ENCODE measurements at regions not wholly inside any gene's neighbourhood (a gene's known extent, or its start where the extent isn't known, plus 50 kb on each side); places are given as distances from the start of the nearest gene placed in this dataset.

DNA sequence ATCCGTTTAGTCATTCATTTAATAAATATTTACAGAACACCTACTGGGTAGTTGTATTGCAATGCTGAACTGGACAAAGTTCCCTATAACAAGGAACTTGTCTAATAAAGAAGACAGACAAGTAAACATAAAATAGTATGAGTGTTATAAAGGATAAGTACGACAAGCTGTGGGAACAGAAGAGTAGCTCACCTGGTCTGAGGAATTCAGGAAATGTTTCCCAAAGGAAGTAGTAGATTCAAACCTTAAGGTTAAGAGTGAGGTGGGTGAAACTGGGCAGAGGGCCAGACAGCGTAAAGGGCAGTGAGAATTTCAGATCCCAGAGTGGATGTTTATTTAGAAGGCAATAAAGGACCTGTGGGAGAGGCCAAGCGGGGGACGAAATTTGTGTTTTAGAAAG is 72.3 kb upstream of the CD2AP start:
- no peaks in the 10 kb centered on the region for H3K36me3 ChIP-seq
- H3K4me1 ChIP-seq, result no peaks in the 10 kb centered on the region
- H3K9me3 ChIP-seq, result no peaks in the 10 kb centered on the region
- no peak overlapping the region for H3K4me3 ChIP-seq
- no peaks in the 10 kb centered on the region for H3K27me3 ChIP-seq
- no peak for TF ChIP-seq POLR2A (IDR thresholded peaks at IDR 0.05)
- TF ChIP-seq, protein P1, sequence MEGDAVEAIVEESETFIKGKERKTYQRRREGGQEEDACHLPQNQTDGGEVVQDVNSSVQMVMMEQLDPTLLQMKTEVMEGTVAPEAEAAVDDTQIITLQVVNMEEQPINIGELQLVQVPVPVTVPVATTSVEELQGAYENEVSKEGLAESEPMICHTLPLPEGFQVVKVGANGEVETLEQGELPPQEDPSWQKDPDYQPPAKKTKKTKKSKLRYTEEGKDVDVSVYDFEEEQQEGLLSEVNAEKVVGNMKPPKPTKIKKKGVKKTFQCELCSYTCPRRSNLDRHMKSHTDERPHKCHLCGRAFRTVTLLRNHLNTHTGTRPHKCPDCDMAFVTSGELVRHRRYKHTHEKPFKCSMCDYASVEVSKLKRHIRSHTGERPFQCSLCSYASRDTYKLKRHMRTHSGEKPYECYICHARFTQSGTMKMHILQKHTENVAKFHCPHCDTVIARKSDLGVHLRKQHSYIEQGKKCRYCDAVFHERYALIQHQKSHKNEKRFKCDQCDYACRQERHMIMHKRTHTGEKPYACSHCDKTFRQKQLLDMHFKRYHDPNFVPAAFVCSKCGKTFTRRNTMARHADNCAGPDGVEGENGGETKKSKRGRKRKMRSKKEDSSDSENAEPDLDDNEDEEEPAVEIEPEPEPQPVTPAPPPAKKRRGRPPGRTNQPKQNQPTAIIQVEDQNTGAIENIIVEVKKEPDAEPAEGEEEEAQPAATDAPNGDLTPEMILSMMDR (IDR thresholded peaks at IDR 0.05), result no peak
- TF ChIP-seq POLR2AphosphoS5 (IDR thresholded peaks at IDR 0.05), result no peak
- no peak for DNase-seq (ENCODE audit: low spot score in 2 of 2)
- intact Hi-C loops (cut with DNase I; ENCODE audit: low total_unique reads), result no loop called here
- no peak overlapping the region for H3K27ac ChIP-seq

- Histone ChIP-seq H3K36me3 (no peaks in the 10 kb centered on the region), H3K27ac (no peak overlapping the region), H3K27me3 (no peaks in the 10 kb centered on the region), H3K4me1 (no peaks in the 10 kb centered on the region), H3K4me3 (no peak overlapping the region), H3K9me3 (no peaks in the 10 kb centered on the region)
- intact Hi-C loops (cut with DNase I; ENCODE audit: low total_unique reads), result no loop called here
- TF ChIP-seq, protein P1 (IDR thresholded peaks at IDR 0.05), result no peak
- no peak for TF ChIP-seq POLR2AphosphoS5 (IDR thresholded peaks at IDR 0.05)
- no peak for TF ChIP-seq POLR2A (IDR thresholded peaks at IDR 0.05)
- no peak for DNase-seq (ENCODE audit: low spot score in 2 of 2)
Measured at GRCh38 chr6:47407300-47408281, 70.0 kb upstream of the CD2AP start.

GRCh38 chr6:47413752-47414422 is 63.7 kb upstream of the CD2AP start:
- no peak for DNase-seq (ENCODE audit: low spot score in 2 of 2)
- H3K36me3 ChIP-seq, result no peaks in the 10 kb centered on the region
- H3K27me3 ChIP-seq, result no peaks in the 10 kb centered on the region
- intact Hi-C loops (cut with DNase I; ENCODE audit: low total_unique reads), result no loop called here
- TF ChIP-seq, protein P1 (IDR thresholded peaks at IDR 0.05), result peak; percentile 58 to 81 (median 79)
- TF ChIP-seq POLR2A (IDR thresholded peaks at IDR 0.05), result no peak
- H3K9me3 ChIP-seq, result no peaks in the 10 kb centered on the region
- no peaks in the 10 kb centered on the region for H3K4me1 ChIP-seq
- H3K27ac ChIP-seq, result peak overlapping the region; percentile 16 to 31
- H3K4me3 ChIP-seq, result peak overlapping the region; percentile 39 to 63 (median 48)

- Histone ChIP-seq H3K9me3 (no peaks in the 10 kb centered on the region), H3K4me1 (no peaks in the 10 kb centered on the region), H3K4me3 (peak overlapping the region; percentile 39 to 63 (median 48)), H3K36me3 (no peaks in the 10 kb centered on the region), H3K27me3 (no peaks in the 10 kb centered on the region), H3K27ac (peak overlapping the region; percentile 31 to 61)
- TF ChIP-seq POLR2A (IDR thresholded peaks at IDR 0.05) (no peak), POLR2AphosphoS5 (IDR thresholded peaks at IDR 0.05) (no peak)
- TF ChIP-seq, protein P1 (IDR thresholded peaks at IDR 0.05), result no peak
- intact Hi-C loops (cut with DNase I; ENCODE audit: low total_unique reads), result no loop called here
- no peak for DNase-seq (ENCODE audit: low spot score in 2 of 2)
Measured at GRCh38 chr6:47414423-47415167, 63.0 kb upstream of the CD2AP start.

Data from breast epithelium (tissue), 4 donors.